Fibroblast of mammary gland (primary cell): ENCODE measurements at regions not wholly inside any gene's neighbourhood (a gene's known extent, or its start where the extent isn't known, plus 50 kb on each side); places are given as distances from the start of the nearest gene placed in this dataset.
A peak's percentile ranks its signal among the peaks of the same experiment; 100 is the strongest.

ENCODE experiments used
- DNase-seq: peaks from one replicate; pipeline ENCODE4 v3.0.0-alpha.2; 2010; ENCODE audit warnings: low read depth
- H3K4me3 ChIP-seq: 2 replicates; pipeline ENCODE4 v1.5.1; 2011; ENCODE audit warnings: low read depth, mild to moderate bottlenecking, low read length, moderate library complexity; ENCODE audit not compliant: control insufficient read depth
- CTCF ChIP-seq: conservative IDR thresholded peaks from 2 replicates; pipeline ENCODE4 v1.5.1; 2011; ENCODE audit warnings: low read depth, low read length, inconsistent platforms; ENCODE audit not compliant: control insufficient read depth, insufficient read depth

GRCh38 chr9:118318770-118319431 is 614.7 kb downstream of the TLR4 start:
- H3K4me3 ChIP-seq: no peak overlapping the region
- TF ChIP-seq CTCF: no peak
- peak; percentile 5 for DNase-seq

- TF ChIP-seq CTCF: no peak
- H3K4me3 ChIP-seq: no peak overlapping the region
- DNase-seq: no peak
Measured at GRCh38 chr9:118321788-118322187, 617.6 kb downstream of the TLR4 start.

GRCh38 chr9:118324706-118325105 is 620.5 kb downstream of the TLR4 start:
- H3K4me3 ChIP-seq: no peak overlapping the region
- TF ChIP-seq CTCF: no peak
- no peak for DNase-seq

GRCh38 chr9:118325757-118326156 is 621.6 kb downstream of the TLR4 start:
- TF ChIP-seq CTCF: no peak
- DNase-seq: no peak
- no peak overlapping the region for H3K4me3 ChIP-seq

- TF ChIP-seq CTCF: no peak
- no peak overlapping the region for H3K4me3 ChIP-seq
- DNase-seq: no peak
Measured at GRCh38 chr9:118326326-118326725, 622.1 kb downstream of the TLR4 start.

- no peak overlapping the region for H3K4me3 ChIP-seq
- no peak for DNase-seq
- no peak for TF ChIP-seq CTCF
Measured at GRCh38 chr9:118330191-118330986, 626.2 kb downstream of the TLR4 start.
